Panc1 (cell line): ENCODE measurements at regions not wholly inside any gene's neighbourhood (a gene's known extent, or its start where the extent isn't known, plus 50 kb on each side); places are given as distances from the start of the nearest gene placed in this dataset.

ENCODE experiments used
- ATAC-seq: fragments of 200-7000 bp; cut with Tn5 transposase; 2 replicates; pipeline ENCODE4 v1.9.1; 2020; ENCODE audit warnings: mild to moderate bottlenecking, moderate library complexity
- BruUV-seq: library from RNA; stranded (reverse); fragments of 400-500 nt; replicated peaks from 2 replicates; lab custom pipeline; 2021; lab: Mats Ljungman, UMichigan
- CTCF ChIA-PET: fragments of 300-600 bp; sonication (Branson Sonifier 250); formaldehyde crosslinking; loops from one replicate; lab custom pipeline; 2022; ENCODE audit warnings: antibody characterized with exemption; lab: Charles Lee
- POLR2A ChIA-PET: fragments of 300-600 bp; sonication (Branson Sonifier 250); formaldehyde crosslinking; loops from one replicate; lab custom pipeline; 2022; ENCODE audit warnings: antibody characterized with exemption; lab: Charles Lee
- DNase-seq: peaks from one replicate; pipeline ENCODE4 v3.0.0-alpha.2; 2010; ENCODE audit warnings: low read depth, low spot score
- H3K27ac ChIP-seq: 2 replicates; pipeline ENCODE4 v1.5.1; 2011; ENCODE audit warnings: mild to moderate bottlenecking, low read length, inconsistent platforms
- H3K27me3 ChIP-seq: fragments of 200-500 bp; sonication (Bioruptor generic); 2 replicates; pipeline ENCODE4 v1.6.0; 2014; ENCODE audit warnings: low read length, inconsistent platforms; ENCODE audit not compliant: control insufficient read depth, insufficient read depth
- H3K36me3 ChIP-seq: fragments of 200-500 bp; sonication (Bioruptor generic); 2 replicates; pipeline ENCODE4 v1.5.1; 2014; ENCODE audit warnings: inconsistent platforms, mild to moderate bottlenecking, low read length, moderate library complexity; ENCODE audit not compliant: control insufficient read depth, insufficient read depth
- H3K4me1 ChIP-seq: 2 replicates; pipeline ENCODE4 v1.5.1; 2011; ENCODE audit warnings: inconsistent platforms, mild to moderate bottlenecking, low read length, moderate library complexity; ENCODE audit not compliant: control insufficient read depth, insufficient read depth
- H3K4me3 ChIP-seq, 2 experiments: 2 replicates each; pipeline ENCODE4 v1.5.1; 2011 to 2012; ENCODE audit warnings: low read depth in 2 of 2, low read length in 2 of 2, mild to moderate bottlenecking in 2 of 2, inconsistent platforms in 1 of 2, moderate library complexity in 1 of 2
- H3K9me3 ChIP-seq: fragments of 200-500 bp; sonication (Bioruptor generic); 2 replicates; pipeline ENCODE4 v1.5.1; 2014; ENCODE audit warnings: low read depth, mild to moderate bottlenecking, inconsistent platforms, low read length, moderate library complexity; ENCODE audit not compliant: control insufficient read depth, insufficient read depth
- POLR2AphosphoS5 ChIP-seq: IDR thresholded peaks from 2 replicates; pipeline ENCODE4 v1.6.1; 2012; ENCODE audit warnings: mild to moderate bottlenecking, low read depth, low read length, moderate library complexity
- REST ChIP-seq, 2 experiments: IDR thresholded peaks; 2 replicates each; pipeline ENCODE4 v1.6.1; 2011 to 2012; ENCODE audit warnings: low read depth in 2 of 2, control low read depth in 1 of 2, low read length in 1 of 2, mild to moderate bottlenecking in 1 of 2, moderate library complexity in 1 of 2; ENCODE audit not compliant: insufficient read depth in 1 of 2
- SIN3A ChIP-seq: IDR thresholded peaks from 2 replicates; pipeline ENCODE4 v1.6.1; 2012; ENCODE audit warnings: low read depth, mild to moderate bottlenecking, low read length, moderate library complexity, borderline replicate concordance; ENCODE audit not compliant: insufficient read depth
- TCF7L2 ChIP-seq: IDR thresholded peaks from 2 replicates; pipeline ENCODE4 v1.6.1; 2011; ENCODE audit warnings: mild to moderate bottlenecking, low read depth, low read length, inconsistent platforms
- in situ Hi-C: cut with HindIII; loops from 2 replicates; pipeline ENCODE4 v1.10.0; 2016; ENCODE audit warnings: low sequenced_read_pairs, low pct_unique_long_range_greater_than_20kb
- intact Hi-C: fragments of 100-400 bp; cut with micrococcal nuclease; formaldehyde crosslinking; loops from one replicate; pipeline ENCODE4 v1.10.0; 2022; ENCODE audit not compliant: unreplicated experiment
- TF ChIP-seq, protein P1 (sequence below): fragments of 450-650 bp; IDR thresholded peaks from 2 replicates; pipeline ENCODE4 v1.5.1; 2017; ENCODE audit warnings: mild to moderate bottlenecking

DNA sequence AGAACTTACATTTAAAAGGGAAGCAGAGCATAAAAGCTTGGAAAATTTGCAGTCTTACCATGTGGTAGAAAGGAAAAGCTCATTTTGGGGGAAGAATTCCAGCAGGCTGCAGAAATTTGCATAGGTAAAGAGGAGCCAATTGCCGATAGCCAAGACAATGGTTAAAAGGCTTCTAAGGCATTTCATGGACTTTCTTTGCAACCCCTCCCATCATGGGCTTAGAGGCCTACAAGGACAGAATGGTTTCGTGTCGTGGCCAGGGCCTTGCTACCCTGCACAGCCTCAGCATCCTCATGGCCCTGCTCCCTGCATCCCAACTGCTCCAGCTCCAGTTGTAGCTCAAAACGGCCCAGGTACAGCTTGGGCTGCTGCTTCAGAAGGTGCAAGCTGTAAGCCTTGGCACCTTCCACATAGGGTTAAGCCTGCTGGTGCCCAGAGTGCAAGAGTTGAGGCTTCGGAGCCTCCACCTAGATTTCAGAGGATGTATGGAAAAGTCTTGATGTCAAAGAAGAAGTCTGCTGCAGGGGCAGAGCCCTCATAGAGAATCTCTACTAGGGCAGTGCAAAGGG lies 420.3 kb downstream of the PCDH17 start:
- Histone ChIP-seq H3K9me3 (no peaks in the 10 kb centered on the region), H3K27me3 (no peaks in the 10 kb centered on the region), H3K27ac (no peak overlapping the region), H3K36me3 (no peaks in the 10 kb centered on the region), H3K4me1 (no peaks in the 10 kb centered on the region), H3K4me3 (no peak overlapping the region)
- ChIA-PET CTCF (no interaction called here), POLR2A (no interaction called here)
- in situ Hi-C loops, result no loop called here
- DNase-seq (no peak), ATAC-seq (no peak)
- intact Hi-C loops, result no loop called here
- BruUV-seq, result no TSS peak
- TF ChIP-seq, protein P1, sequence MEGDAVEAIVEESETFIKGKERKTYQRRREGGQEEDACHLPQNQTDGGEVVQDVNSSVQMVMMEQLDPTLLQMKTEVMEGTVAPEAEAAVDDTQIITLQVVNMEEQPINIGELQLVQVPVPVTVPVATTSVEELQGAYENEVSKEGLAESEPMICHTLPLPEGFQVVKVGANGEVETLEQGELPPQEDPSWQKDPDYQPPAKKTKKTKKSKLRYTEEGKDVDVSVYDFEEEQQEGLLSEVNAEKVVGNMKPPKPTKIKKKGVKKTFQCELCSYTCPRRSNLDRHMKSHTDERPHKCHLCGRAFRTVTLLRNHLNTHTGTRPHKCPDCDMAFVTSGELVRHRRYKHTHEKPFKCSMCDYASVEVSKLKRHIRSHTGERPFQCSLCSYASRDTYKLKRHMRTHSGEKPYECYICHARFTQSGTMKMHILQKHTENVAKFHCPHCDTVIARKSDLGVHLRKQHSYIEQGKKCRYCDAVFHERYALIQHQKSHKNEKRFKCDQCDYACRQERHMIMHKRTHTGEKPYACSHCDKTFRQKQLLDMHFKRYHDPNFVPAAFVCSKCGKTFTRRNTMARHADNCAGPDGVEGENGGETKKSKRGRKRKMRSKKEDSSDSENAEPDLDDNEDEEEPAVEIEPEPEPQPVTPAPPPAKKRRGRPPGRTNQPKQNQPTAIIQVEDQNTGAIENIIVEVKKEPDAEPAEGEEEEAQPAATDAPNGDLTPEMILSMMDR, result no peak
- TF ChIP-seq TCF7L2 (no peak), POLR2AphosphoS5 (no peak), SIN3A (no peak), REST (IDR thresholded peaks at IDR 0.05; ENCODE audit: insufficient read depth in 1 of 2, low read depth in 2 of 2, low read length in 1 of 2) (no peak)

DNA sequence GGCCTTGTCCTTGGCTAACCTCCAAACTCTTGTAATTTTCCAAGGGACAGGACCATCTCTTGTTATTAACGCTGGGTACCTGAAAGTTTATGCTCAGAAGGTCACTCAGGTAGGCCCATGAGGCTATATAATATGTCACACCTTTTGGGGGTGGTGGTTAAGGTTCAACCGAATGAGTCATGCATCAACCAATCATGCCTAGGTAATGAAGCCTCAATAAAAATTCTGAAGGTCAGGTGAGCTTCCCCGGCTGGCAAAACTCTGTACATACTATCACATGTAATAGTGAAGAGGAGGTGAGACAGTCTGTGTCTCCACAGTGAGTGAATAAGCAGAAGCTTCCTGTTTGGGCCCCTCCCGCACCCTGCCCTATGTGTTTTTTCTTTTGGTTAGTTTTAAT lies 424.9 kb downstream of the PCDH17 start:
- Histone ChIP-seq H3K4me1 (no peaks in the 10 kb centered on the region), H3K9me3 (no peaks in the 10 kb centered on the region), H3K4me3 (no peak overlapping the region), H3K27ac (no peak overlapping the region), H3K27me3 (no peaks in the 10 kb centered on the region), H3K36me3 (no peaks in the 10 kb centered on the region)
- ChIA-PET CTCF (no interaction called here), POLR2A (no interaction called here)
- no TSS peak for BruUV-seq
- in situ Hi-C loops, result no loop called here
- no peak for ATAC-seq
- intact Hi-C loops, result no loop called here
- no peak for DNase-seq
- TF ChIP-seq SIN3A, result no peak
- TF ChIP-seq, protein P1, result no peak
- TF ChIP-seq TCF7L2, result no peak
- TF ChIP-seq REST (IDR thresholded peaks at IDR 0.05; ENCODE audit: insufficient read depth in 1 of 2, low read depth in 2 of 2, low read length in 1 of 2), result no peak
- no peak for TF ChIP-seq POLR2AphosphoS5
